Ovary (tissue), 3 donors: ENCODE measurements at regions not wholly inside any gene's neighbourhood (a gene's known extent, or its start where the extent isn't known, plus 50 kb on each side); places are given as distances from the start of the nearest gene placed in this dataset.

Experiments
- POLR2A ChIP-seq: fragments of 450-650 bp; IDR thresholded peaks from one replicate; pipeline ENCODE4 v1.6.1; 2017; ENCODE audit warnings: antibody characterized with exemption, mild to moderate bottlenecking, moderate library complexity
- TF ChIP-seq, protein P1 (sequence below), 3 donors: fragments of 450-650 bp in 2 of 3; fragments of 200-600 bp in 1 of 3; IDR thresholded peaks; one replicate each; pipeline versions ENCODE4 v1.5.1 to v1.8.0; 2016 to 2022; ENCODE audit warnings: antibody characterized with exemption in 3 of 3, mild to moderate bottlenecking in 1 of 3
- donor health status: DM: no; HTN: no; CAD: no.

DNA sequence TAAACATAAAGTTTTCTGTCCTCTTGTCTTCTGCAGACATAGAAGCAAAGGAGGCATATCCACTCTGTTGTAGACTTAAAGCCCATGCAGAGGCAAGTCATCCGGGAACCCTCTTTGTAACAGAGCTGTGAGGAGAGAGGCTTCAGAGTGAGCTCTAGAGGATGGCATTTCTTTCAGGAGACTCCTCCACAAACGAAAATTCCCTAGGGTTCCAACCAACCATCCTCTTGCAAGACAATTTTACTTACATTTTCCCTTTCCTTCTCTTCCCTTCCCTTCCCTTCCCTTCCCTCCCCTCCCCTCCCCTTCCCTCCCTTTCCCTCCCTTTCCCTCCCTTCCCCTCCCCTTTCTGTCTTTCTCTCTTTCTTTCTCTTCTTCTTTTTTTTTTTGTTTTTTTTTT, 446.3 kb upstream of the MAP2 start:
- TF ChIP-seq, protein P1, sequence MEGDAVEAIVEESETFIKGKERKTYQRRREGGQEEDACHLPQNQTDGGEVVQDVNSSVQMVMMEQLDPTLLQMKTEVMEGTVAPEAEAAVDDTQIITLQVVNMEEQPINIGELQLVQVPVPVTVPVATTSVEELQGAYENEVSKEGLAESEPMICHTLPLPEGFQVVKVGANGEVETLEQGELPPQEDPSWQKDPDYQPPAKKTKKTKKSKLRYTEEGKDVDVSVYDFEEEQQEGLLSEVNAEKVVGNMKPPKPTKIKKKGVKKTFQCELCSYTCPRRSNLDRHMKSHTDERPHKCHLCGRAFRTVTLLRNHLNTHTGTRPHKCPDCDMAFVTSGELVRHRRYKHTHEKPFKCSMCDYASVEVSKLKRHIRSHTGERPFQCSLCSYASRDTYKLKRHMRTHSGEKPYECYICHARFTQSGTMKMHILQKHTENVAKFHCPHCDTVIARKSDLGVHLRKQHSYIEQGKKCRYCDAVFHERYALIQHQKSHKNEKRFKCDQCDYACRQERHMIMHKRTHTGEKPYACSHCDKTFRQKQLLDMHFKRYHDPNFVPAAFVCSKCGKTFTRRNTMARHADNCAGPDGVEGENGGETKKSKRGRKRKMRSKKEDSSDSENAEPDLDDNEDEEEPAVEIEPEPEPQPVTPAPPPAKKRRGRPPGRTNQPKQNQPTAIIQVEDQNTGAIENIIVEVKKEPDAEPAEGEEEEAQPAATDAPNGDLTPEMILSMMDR (IDR thresholded peaks at IDR 0.05): no peak
- no peak for TF ChIP-seq POLR2A
